Spinal cord (tissue), 9 donors: ENCODE measurements at regions not wholly inside any gene's neighbourhood (a gene's known extent, or its start where the extent isn't known, plus 50 kb on each side); places are given as distances from the start of the nearest gene placed in this dataset.

Experiments used
- DNase-seq, 6 donors: peaks; one replicate each; pipeline versions ENCODE4 v3.0.0 to v3.0.0-alpha.2; 2013 to 2015; ENCODE audit warnings: low spot score in 6 of 6, low read depth in 4 of 6
- H3K27ac ChIP-seq: one replicate; pipeline ENCODE4 v1.5.1; 2013; ENCODE audit warnings: low read depth, low read length, control low read depth
- H3K27me3 ChIP-seq: one replicate; pipeline ENCODE4 v1.6.1; 2013; ENCODE audit warnings: low read length; ENCODE audit not compliant: control insufficient read depth, insufficient read depth
- H3K36me3 ChIP-seq: one replicate; pipeline ENCODE4 v1.6.1; 2013; ENCODE audit warnings: low read length; ENCODE audit not compliant: control insufficient read depth, insufficient read depth
- H3K4me1 ChIP-seq: one replicate; pipeline ENCODE4 v1.6.1; 2013; ENCODE audit warnings: low read length; ENCODE audit not compliant: control insufficient read depth, insufficient read depth
- H3K4me3 ChIP-seq: one replicate; pipeline ENCODE4 v1.5.1; 2013; ENCODE audit warnings: low read depth, low read length, control low read depth
- H3K9me3 ChIP-seq: one replicate; pipeline ENCODE4 v1.6.1; 2013; ENCODE audit warnings: low read length; ENCODE audit not compliant: control insufficient read depth, insufficient read depth
- WGBS: methylation state at CpG from one replicate; pipeline ENCODE4 v1.1.5; 2013; ENCODE audit warnings: missing lambda C conversion rate; ENCODE audit not compliant: insufficient coverage; 5-methylcytosine and 5-hydroxymethylcytosine counted together
- donor health status: healthy.

GRCh38 chr5:122545986-122546385, 228.9 kb upstream of the SNX2 start:
- no peaks in the 10 kb centered on the region for H3K36me3 ChIP-seq
- no peaks in the 10 kb centered on the region for H3K27me3 ChIP-seq
- no peak overlapping the region for H3K4me3 ChIP-seq
- no peaks in the 10 kb centered on the region for H3K9me3 ChIP-seq
- no peaks in the 10 kb centered on the region for H3K4me1 ChIP-seq
- DNase-seq = no peak
- no peak overlapping the region for H3K27ac ChIP-seq
- WGBS = 100% methylated on average over 1 of the region's 3 CpGs

- H3K36me3 ChIP-seq = no peaks in the 10 kb centered on the region
- H3K27ac ChIP-seq = no peak overlapping the region
- H3K27me3 ChIP-seq = no peaks in the 10 kb centered on the region
- no peak for DNase-seq
- H3K9me3 ChIP-seq = no peaks in the 10 kb centered on the region
- H3K4me3 ChIP-seq = no peak overlapping the region
- no CpG with 5 or more reads among the region's 2 CpGs for WGBS
- no peaks in the 10 kb centered on the region for H3K4me1 ChIP-seq
Measured at GRCh38 chr5:122547219-122547618, 227.7 kb upstream of the SNX2 start.

GRCh38 chr5:122547669-122548068, 227.2 kb upstream of the SNX2 start:
- no peak for DNase-seq
- Histone ChIP-seq H3K4me3 (no peak overlapping the region), H3K27me3 (no peaks in the 10 kb centered on the region), H3K27ac (no peak overlapping the region), H3K36me3 (no peaks in the 10 kb centered on the region), H3K4me1 (no peaks in the 10 kb centered on the region), H3K9me3 (no peaks in the 10 kb centered on the region)
- 100% methylated on average over 2 of the region's 4 CpGs for WGBS

GRCh38 chr5:122559676-122560075, 215.2 kb upstream of the SNX2 start:
- DNase-seq = no peak

GRCh38 chr5:122561209-122561608, 213.7 kb upstream of the SNX2 start:
- H3K27ac ChIP-seq = no peak overlapping the region
- no peak overlapping the region for H3K4me3 ChIP-seq
- H3K9me3 ChIP-seq = no peaks in the 10 kb centered on the region
- WGBS = no CpG with 5 or more reads among the region's 3 CpGs
- peak in 1 of 6 donors; percentile 27 for DNase-seq
- H3K4me1 ChIP-seq = no peaks in the 10 kb centered on the region
- no peaks in the 10 kb centered on the region for H3K27me3 ChIP-seq
- no peaks in the 10 kb centered on the region for H3K36me3 ChIP-seq

More at GRCh38 chr5:122559676-122560075, 215.2 kb upstream of the SNX2 start:
- Histone ChIP-seq H3K4me1 (no peaks in the 10 kb centered on the region), H3K9me3 (no peaks in the 10 kb centered on the region), H3K27ac (no peak overlapping the region), H3K4me3 (no peak overlapping the region), H3K27me3 (no peaks in the 10 kb centered on the region), H3K36me3 (no peaks in the 10 kb centered on the region)

- no peak for DNase-seq
Measured at GRCh38 chr5:122565331-122565730, 209.5 kb upstream of the SNX2 start.

GRCh38 chr5:122576256-122577016, 198.4 kb upstream of the SNX2 start:
- Histone ChIP-seq H3K4me1 (no peaks in the 10 kb centered on the region), H3K27me3 (no peaks in the 10 kb centered on the region), H3K27ac (no peak overlapping the region), H3K4me3 (no peak overlapping the region), H3K36me3 (no peaks in the 10 kb centered on the region), H3K9me3 (no peaks in the 10 kb centered on the region)
- DNase-seq = peak in 1 of 6 donors; percentile 10
- WGBS = no CpG with 5 or more reads among the region's 3 CpGs

More at GRCh38 chr5:122565331-122565730, 209.5 kb upstream of the SNX2 start:
- Histone ChIP-seq H3K9me3 (no peaks in the 10 kb centered on the region), H3K4me3 (no peak overlapping the region), H3K27ac (no peak overlapping the region), H3K4me1 (no peaks in the 10 kb centered on the region), H3K27me3 (no peaks in the 10 kb centered on the region), H3K36me3 (no peaks in the 10 kb centered on the region)
- 80% methylated on average over 5 of the region's 9 CpGs for WGBS

- WGBS = 49% methylated on average over 3 of the region's 7 CpGs
- H3K36me3 ChIP-seq = no peaks in the 10 kb centered on the region
- H3K27me3 ChIP-seq = no peaks in the 10 kb centered on the region
- H3K4me3 ChIP-seq = no peak overlapping the region
- no peak overlapping the region for H3K27ac ChIP-seq
- no peaks in the 10 kb centered on the region for H3K4me1 ChIP-seq
- DNase-seq = no peak
- H3K9me3 ChIP-seq = no peaks in the 10 kb centered on the region
Measured at GRCh38 chr5:122581629-122582028, 193.3 kb upstream of the SNX2 start.

- Histone ChIP-seq H3K27me3 (no peaks in the 10 kb centered on the region), H3K9me3 (no peaks in the 10 kb centered on the region), H3K27ac (no peak overlapping the region), H3K4me3 (no peak overlapping the region), H3K36me3 (no peaks in the 10 kb centered on the region), H3K4me1 (no peaks in the 10 kb centered on the region)
- peak in 1 of 6 donors; percentile 50 for DNase-seq
- WGBS = 69% methylated on average over 12 of the region's 13 CpGs
Measured at GRCh38 chr5:122584411-122585300, 190.2 kb upstream of the SNX2 start.
